RCC 7860 (cell line): ENCODE measurements at regions not wholly inside any gene's neighbourhood (a gene's known extent, or its start where the extent isn't known, plus 50 kb on each side); places are given as distances from the start of the nearest gene placed in this dataset.

Experiments
- DNase-seq: peaks from one replicate; pipeline ENCODE4 v3.0.0-alpha.2; 2015; ENCODE audit warnings: low spot score
- FAIRE-seq: peaks from 2 replicates; lab custom pipeline; 2012; peaks lifted over from hg19 to GRCh38; lab: Jason Lieb, UNC

GRCh38 chr12:89117448-89118034 is 234.8 kb downstream of the DUSP6 start:
- DNase-seq (no peak), FAIRE-seq (no peak)

- FAIRE-seq, result no peak
Measured at GRCh38 chr12:89111964-89112363, 240.3 kb downstream of the DUSP6 start.

DNA sequence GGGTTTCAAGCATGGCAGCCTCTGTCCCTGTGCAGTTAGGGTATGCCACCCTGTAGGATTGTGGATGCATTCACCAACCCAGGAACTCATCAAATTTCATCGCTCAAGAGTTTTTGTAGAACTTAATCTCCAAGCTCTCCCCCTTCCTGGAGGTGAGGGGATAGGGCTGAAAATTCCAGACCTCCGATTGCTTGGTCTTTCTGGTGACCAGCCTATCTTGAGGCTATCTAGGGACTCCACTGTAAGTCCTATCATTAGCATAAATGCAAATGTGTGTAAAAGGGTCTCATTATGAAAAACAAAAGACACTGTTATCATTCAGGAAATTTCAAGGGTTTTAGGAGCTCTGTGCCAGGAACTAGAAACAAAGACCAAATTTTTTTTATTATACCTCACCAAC is 244.0 kb downstream of the DUSP6 start:
- DNase-seq, result no peak
- no peak for FAIRE-seq

More at GRCh38 chr12:89111964-89112363, 240.3 kb downstream of the DUSP6 start:
- no peak for DNase-seq

DNA sequence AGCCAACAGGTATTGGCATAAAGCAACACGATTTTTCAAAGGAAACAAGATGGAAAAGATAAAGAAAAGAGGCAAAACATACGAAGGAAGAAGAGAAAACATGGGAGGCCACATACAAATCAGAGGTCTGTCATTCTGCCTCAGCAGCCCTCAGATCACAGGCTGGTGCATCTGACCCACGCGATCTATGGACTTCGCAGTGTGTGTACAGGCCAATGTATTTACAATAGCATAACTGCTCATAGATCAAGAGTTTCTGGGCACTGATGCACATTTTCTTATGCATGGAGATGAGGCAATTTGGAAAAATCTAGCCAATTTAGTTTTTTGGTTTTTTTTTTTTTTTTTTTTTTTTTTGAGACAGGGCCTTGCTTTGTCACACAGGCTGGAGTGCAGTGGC is 245.4 kb downstream of the DUSP6 start:
- no peak for FAIRE-seq
- DNase-seq, result no peak

DNA sequence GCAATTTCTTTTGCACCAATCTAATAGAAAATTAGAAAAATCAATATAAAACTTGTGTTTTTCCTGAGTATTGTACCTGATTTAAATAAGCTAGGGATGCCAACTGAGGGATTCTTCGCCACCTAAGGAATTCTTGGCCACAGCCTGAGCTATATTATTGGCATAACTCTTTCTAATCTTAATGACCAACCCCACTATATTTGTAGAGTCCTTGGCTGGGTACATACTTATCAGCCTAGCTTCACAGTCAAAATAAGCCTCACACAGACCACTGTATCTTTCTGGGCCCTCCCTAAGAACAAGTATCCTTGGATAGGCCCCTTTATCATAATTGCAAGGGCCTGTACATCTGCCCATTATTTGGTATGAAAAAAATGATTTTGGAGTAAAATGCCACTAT is 247.1 kb downstream of the DUSP6 start:
- no peak for DNase-seq
- FAIRE-seq, result no peak

DNA sequence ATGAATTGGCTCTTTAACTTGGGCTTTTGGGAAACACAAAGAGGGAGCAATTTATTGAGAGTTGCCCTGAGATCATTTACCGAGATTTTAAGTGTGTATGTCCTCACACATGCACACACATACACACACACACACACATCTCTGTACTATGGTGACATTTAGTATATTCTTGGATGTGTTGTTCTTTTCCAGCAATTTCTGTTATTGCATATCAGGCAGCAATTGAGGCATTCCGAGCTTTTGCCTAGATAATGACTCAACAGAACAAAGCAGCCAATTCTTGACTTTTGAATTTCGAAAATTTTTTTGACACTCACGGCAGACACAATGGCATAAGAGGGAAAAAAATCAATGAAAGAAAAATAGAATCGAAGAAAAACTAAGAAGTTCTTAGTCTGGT is 248.5 kb downstream of the DUSP6 start:
- no peak for DNase-seq
- FAIRE-seq, result no peak

DNA sequence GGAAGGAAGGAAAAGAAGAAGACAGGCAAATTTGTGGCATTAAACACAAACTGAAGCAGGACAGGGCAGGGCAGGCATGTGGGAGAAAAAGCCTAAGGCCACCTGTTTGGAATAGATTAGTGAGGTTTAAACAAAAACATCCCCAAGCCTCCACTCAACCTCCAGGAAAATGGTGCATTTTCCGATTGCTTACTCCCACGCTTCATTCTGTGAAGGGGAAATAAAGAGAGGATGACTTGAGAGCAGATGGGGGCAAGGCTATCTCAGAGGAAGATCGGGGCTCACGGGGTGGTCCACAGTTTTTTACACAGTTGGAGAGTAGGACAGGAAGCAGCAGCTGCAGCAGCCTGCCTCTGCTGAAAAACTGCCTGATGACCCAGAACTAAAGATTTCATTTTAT is 250.9 kb downstream of the DUSP6 start:
- FAIRE-seq (no peak), DNase-seq (no peak)

- no peak for FAIRE-seq
- DNase-seq, result no peak
Measured at GRCh38 chr12:89098441-89099112, 253.7 kb downstream of the DUSP6 start.

GRCh38 chr12:89092297-89092696 is 260.0 kb downstream of the DUSP6 start:
- DNase-seq (no peak), FAIRE-seq (no peak)

GRCh38 chr12:89091293-89091841 is 260.9 kb downstream of the DUSP6 start:
- no peak for FAIRE-seq

GRCh38 chr12:89089264-89089663 is 263.0 kb downstream of the DUSP6 start:
- FAIRE-seq (no peak), DNase-seq (no peak)

More at GRCh38 chr12:89091293-89091841, 260.9 kb downstream of the DUSP6 start:
- DNase-seq, result no peak

DNA sequence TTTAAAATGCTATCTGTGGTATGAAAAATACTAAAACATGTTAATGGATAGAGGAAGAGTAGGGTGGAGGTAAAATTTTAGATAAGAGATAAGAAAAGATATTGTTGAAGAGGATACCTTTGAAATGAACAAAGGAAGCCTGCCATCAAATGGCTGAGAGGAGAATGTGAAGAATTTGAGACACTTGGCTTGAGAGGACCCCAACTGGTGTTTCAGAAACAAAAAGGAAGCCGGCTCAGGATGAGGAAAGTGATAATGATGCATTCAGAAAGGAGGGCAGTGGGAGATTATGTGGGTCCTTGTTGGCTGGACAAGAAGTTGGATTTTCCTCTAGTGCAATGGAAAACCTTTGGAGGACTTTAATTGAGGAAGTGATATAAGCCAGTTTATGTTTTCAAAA is 264.4 kb downstream of the DUSP6 start:
- DNase-seq (no peak), FAIRE-seq (no peak)

- DNase-seq (no peak), FAIRE-seq (no peak)
Measured at GRCh38 chr12:89087149-89087825, 265.0 kb downstream of the DUSP6 start.

DNA sequence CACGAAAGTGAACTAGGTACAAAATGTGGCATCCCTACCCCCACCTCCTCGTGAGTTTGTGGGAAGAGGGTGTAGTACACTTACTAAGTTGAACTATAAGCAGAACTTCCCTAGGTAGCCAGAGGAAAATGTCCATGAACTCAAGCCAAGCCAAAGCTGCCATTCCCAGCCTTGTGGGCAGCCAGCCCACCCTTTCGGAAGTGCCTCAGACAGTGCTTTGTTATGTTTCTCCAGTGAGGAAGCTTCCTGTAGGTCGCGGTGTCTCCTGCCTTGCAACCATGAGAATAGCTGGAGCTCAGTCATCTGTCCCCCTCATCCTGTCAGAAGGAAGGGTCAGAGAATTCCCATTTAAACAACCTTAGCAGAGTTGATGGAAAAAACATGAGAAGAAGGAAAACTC is 266.9 kb downstream of the DUSP6 start:
- DNase-seq, result no peak
- no peak for FAIRE-seq

DNA sequence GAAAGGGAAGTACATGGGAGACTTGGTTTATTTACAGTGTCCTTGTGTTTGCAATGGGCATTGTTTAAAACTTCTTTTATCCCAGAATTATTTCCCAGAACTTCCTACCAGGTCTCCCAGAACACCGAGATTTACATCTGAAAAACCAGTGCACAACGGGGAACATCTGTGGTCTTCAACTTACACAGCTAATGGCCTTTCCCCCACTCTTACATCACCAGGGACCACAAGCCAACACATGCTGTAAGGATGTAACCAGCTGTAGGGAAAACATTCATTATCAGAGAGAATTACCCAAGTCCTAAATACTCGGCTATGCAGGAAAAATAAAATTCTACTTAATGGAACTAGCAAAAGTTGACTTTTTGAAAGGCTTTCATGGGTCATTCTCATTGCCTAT is 267.6 kb downstream of the DUSP6 start:
- DNase-seq (no peak), FAIRE-seq (no peak)

DNA sequence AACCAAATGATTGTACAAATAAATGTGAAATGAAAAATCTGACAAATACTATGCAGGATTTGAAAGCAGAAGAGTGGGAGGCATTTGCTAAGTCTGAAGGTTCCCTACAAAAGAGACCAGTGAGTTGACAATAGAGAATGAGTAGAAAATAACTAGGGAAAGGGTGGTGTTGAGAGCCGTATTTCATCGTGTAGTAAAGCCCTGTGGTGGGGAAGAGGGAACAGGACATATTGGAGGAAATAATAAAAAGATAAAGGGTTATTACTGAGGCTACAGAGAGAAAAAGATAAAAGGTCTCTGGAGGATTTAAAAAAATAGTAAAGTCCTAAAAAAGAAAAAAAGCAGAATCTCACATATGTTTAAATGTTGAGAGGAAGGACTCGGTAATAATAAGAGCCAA is 268.8 kb downstream of the DUSP6 start:
- no peak for DNase-seq
- FAIRE-seq, result no peak

- FAIRE-seq, result no peak
- DNase-seq, result no peak
Measured at GRCh38 chr12:89082370-89082753, 269.9 kb downstream of the DUSP6 start.

GRCh38 chr12:89081719-89082369 is 270.5 kb downstream of the DUSP6 start:
- no peak for FAIRE-seq
- DNase-seq, result no peak

GRCh38 chr12:89080793-89081465 is 271.4 kb downstream of the DUSP6 start:
- FAIRE-seq (no peak), DNase-seq (no peak)

DNA sequence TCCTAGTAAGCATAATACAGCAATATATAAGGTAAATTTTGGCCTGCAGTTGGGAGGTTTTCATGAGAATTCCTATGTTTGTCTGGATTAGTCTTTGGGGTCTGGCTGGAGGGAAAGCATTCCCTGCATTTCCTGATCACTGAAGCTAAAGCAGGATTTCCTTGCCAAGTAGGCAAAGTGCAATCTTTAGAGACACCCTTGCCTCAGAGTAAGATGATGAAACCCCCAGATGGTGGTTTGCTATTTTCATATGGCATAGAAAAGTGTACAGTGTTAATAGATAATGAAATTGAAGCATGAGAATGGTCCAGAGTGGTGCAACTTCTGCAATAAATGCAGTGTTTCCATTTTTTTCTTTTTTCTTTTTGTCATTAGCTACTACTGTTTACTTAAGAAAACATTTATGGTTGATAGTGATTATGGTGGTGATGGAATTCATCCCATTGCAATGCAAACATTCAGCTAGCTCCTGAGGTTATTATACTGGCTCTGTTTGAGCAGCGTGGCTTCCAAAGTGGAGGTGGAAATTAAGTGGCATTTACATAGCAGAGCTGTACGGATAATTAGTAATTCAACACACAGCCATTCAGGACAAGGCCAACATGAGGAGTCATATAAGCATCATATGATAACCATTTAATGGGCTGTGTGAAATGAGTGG is 276.3 kb downstream of the DUSP6 start:
- FAIRE-seq (no peak), DNase-seq (no peak)
